HG03520 (cell line): ENCODE measurements at regions not wholly inside any gene's neighbourhood (a gene's known extent, or its start where the extent isn't known, plus 50 kb on each side); places are given as distances from the start of the nearest gene placed in this dataset.

ENCODE experiments used
- ATAC-seq: cut with Tn5 transposase; IDR thresholded peaks from one replicate; pipeline ENCODE4 v1.9.1; 2021; ENCODE audit warnings: mild to moderate bottlenecking, moderate library complexity; ENCODE audit not compliant: unreplicated experiment

DNA sequence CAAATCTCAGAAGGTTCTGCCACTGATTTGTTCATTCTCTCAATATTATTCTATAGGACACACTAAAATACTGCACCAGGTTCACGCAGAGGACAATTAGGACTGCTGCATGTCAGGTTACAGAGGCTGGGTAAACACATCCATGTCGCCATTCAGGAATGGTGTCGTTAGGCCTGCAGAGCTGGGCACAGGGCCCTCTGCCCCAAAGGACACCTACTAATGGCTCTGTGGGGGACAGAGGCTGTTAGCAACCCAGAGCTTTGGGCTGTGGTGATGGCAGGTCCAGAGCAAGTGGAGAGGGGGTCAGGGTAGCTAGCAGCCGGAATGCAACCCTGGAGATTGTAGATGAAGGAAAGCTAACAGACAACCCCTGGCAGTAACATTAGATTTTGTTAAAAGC is 115.9 kb downstream of the TTC32 start:
- ATAC-seq = no peak

GRCh38 chr2:19785447-19785846 is 116.3 kb downstream of the TTC32 start:
- ATAC-seq = no peak

DNA sequence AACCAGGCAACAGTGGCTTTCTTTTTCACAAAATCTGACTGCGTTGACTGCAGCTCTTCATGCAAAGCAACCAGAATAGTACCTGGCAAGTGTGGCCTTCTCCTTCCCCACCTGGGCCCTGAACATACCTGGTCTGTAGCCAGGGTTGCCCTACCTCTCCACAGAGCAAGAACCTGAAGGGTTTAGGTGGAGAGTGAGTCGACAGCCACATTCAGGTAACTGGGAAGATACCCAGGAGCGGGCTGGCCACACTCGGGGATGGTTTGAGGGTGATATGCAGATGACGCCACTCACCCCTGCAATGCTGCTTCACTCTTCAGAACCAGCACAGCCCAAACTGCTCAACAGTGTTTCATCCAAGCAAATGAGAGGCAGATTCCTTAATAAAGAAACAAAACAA is 117.3 kb downstream of the TTC32 start:
- ATAC-seq = no peak

- no peak for ATAC-seq
Observed at GRCh38 chr2:19783935-19784334, 117.8 kb downstream of the TTC32 start.

DNA sequence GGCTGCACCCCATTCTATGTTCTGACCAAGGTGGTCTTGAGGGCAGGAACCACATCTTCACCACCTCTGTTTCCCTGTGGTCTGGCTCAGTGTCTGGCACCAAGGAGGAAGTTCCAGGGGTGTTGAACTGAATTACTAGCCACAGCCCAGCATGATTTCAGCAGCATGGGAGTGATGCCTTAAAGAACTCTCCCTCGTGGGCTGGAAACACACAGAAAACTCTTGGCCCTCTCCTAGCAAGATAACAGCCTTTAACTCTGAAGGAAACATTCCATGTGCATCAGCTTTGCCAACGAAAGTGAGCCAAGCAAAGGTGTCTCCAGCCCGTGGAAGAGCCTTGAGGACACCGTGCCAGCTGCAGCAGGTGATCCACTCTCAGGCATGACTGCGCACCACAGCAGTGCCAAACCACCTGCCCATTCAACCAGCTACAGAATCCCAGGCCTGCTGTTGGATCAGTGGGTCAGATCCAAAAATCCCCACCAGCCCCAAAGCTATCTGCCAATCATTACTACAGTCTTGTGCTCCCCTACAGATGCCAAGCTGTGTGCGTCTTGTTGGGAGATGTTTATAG is 124.8 kb downstream of the TTC32 start:
- ATAC-seq = no peak

- no peak for ATAC-seq
Observed at GRCh38 chr2:19775838-19776237, 125.9 kb downstream of the TTC32 start.

DNA sequence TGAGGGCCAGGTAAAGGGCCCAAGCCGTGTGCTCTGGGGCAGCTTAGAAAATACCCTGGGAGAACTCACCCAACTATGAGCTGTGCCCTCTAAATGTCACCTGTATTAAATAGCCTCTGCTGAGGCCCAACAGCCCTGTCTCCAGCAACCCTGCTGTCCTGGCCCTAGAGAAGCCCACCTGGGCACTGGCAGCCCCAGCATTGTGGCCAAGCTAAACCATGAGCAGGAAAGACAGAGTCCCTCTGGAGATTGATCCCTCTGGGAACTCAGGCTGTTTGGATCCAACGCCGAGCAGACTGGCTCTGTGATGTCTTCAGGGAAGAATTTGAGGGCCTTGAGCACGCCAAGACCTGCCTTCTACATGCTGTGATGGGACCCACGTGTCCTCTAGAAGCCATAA is 126.5 kb downstream of the TTC32 start:
- no peak for ATAC-seq

GRCh38 chr2:19774805-19775176 is 127.0 kb downstream of the TTC32 start:
- no peak for ATAC-seq

DNA sequence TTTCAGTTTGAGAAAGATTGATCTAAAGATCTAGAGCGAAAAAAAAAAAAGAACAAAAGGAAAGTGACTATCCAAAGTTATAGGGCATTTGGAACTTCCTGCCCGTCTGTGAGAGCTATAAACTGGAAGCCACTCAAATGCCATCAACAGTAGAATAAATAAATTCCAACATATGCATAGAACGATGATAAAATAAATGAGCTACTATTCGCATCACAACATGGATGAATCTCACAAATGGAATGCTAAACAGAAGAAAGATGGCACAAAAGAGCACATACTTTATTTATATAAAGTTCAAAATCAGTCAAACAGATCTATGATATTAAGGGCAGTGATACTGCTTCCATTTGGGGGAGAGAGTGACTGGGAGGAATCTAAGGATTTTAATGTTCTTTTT is 128.8 kb downstream of the TTC32 start:
- ATAC-seq = no peak

GRCh38 chr2:19769513-19769912 is 132.3 kb downstream of the TTC32 start:
- no peak for ATAC-seq

DNA sequence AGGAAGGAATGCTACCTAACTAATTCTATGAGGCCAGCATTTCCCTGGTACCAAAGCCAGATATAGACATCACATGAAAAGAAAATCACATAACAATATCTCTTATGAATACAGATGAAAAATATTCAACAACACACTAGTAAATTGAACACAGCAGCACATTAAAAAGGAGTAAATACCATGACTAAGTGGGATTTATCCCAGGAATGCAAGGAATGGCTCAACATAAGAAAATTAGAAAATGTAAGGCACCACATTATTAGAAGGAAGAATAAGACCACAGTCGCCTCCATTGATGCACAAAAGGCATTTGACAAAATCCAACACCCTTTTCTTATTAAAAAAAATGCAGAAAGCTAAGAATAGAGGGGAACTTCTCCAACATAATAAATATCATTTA is 133.9 kb downstream of the TTC32 start:
- no peak for ATAC-seq

DNA sequence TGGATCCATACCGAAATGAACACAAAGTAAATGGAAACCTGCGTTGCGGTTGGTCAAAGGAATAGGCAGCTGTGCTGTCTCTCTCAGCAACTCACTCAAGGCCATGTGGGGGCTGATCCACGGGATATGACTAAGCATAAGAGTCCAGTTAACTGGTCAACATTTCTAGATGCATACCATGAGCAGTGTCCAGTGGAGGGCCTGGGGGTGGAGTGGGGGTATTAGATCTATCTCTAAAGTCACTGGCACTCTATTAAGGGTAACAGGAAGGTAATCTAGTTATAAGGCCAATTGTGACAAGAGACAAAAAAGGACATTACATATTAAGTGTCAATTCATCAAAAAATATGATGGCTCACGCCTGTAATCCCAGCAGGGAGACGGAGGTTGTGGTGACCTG is 136.8 kb downstream of the TTC32 start:
- no peak for ATAC-seq

GRCh38 chr2:19763731-19764130 is 138.1 kb downstream of the TTC32 start:
- ATAC-seq = no peak

- no peak for ATAC-seq
Observed at GRCh38 chr2:19762959-19763605, 138.7 kb downstream of the TTC32 start.

GRCh38 chr2:19762142-19762541 is 139.6 kb downstream of the TTC32 start:
- no peak for ATAC-seq

GRCh38 chr2:19759880-19760279 is 141.9 kb downstream of the TTC32 start:
- ATAC-seq = no peak

GRCh38 chr2:19758658-19759057 is 143.1 kb downstream of the TTC32 start:
- ATAC-seq = no peak

DNA sequence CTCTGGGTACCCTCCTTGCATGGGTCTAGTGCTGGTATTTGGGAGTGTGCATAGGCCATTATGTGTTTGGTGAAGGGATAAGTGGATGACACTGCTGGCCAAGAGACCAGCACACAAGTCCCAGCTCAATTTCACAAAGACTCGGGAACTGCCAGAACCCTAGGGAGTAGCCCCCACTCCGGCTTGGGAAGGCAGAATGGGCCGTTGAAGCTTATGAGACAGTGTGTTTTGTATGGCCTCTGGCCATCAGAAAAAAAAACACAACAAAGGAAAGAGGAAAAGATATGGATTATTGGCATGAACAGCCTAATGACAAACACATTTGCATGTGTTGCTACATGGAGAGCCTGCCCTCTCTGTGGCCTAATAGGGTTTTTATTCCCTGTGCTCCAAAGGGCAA is 144.2 kb downstream of the TTC32 start:
- ATAC-seq = no peak

DNA sequence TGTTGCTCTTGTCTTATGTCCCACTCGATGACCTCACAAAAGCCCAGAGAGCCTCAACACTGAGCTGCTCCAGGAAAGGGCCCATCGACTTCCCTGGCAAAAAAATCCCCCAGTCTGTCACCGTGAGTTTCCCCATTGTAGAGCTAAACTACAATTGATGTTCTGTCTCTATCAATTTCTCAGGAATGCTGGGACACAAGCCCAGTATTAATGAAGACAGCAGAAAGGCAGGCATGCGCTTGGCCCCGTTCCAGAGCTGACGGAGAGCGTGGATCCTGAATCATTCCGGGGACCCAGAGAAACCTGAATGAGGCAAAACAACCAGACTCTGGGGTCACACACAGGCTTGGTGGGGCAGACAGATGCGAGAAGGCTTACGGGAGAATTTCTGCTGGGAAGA is 146.9 kb downstream of the TTC32 start:
- ATAC-seq = no peak

- no peak for ATAC-seq
Observed at GRCh38 chr2:19753818-19754217, 148.0 kb downstream of the TTC32 start.

DNA sequence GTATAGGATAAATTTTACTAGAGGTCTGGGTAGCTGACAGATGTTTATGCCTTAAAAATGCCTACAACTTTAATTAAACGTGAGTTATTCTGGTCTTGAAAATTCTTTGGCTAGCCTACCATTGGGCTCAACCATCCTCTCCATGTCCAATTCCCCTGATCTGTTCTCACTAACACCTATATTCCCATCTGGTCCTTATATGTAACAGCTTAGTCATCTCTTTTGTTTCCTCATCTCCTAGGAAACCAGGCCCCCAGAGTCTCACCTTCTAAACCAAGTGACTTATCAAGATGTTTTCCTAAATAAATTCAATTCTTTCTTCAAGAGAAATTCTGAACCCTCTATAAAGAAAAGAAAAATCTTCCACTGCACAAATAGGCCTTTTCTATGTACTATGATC is 148.5 kb downstream of the TTC32 start:
- no peak for ATAC-seq

DNA sequence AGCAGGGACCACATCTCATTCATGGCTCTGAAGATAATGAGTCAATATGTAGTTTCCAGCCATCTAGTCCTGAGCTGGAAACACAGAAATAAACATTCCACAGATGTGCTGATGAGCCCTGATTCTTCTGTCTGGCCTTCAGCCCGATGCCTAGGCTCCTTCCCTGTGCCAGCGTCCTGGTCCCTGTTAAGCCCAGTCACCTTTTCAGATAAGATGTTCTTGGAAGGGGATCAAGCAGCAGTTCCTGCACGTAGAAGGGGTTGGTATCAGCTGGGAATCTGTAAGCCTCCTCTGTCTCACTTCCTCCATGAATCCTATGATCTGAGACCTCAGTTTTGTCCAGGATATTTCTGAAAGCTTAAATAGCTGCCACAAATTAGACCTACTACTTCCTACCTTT is 149.3 kb downstream of the TTC32 start:
- no peak for ATAC-seq

GRCh38 chr2:19751631-19752030 is 150.2 kb downstream of the TTC32 start:
- ATAC-seq = no peak
